HG02981 (cell line): ENCODE measurements at regions not wholly inside any gene's neighbourhood (a gene's known extent, or its start where the extent isn't known, plus 50 kb on each side); places are given as distances from the start of the nearest gene placed in this dataset.
A peak's percentile ranks its signal among the peaks of the same experiment; 100 is the strongest.

Experiments
- ATAC-seq: cut with Tn5 transposase; IDR thresholded peaks from one replicate; pipeline ENCODE4 v1.9.1; 2021; ENCODE audit warnings: mild to moderate bottlenecking, moderate library complexity; ENCODE audit not compliant: unreplicated experiment

DNA sequence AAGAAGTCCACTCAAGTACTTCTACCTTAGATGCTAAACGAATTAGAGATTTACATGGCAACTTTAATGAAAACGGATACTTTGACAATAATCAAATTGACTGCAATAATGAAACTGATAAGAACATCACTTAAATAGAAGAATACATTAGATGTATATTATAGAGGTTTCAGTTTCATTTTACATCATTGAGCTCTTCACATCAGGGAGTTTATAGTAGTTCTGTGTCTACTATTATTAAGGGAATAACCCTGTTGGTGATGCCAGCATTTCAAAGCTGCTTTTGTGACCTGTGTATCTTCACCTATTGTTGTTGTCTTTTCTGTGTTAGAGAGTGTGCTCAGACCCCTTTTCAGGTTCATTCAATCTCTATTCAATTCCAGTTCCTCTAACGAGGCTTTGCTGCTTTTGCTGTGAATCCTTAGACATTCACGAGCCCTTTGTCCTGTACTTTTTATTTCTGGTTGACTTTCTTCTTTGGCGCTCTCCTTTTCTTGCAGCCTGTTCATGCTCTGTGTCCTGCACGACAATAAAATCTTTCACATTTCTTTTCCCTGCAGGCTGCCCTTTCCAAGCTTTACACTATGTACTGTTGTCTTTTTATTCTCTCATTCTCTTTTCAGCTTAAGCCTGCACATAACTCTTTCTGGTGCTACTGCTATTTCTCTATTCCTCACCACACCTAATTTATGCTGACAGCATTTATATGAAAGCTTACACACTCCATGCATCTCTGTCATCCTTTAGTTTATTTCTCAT is 232.1 kb downstream of the CPE start:
- ATAC-seq = peak; percentile 35

- ATAC-seq = peak; percentile 94
These were observed 234.1 kb downstream of the CPE start for GRCh38 chr4:165612936-165613335.

DNA sequence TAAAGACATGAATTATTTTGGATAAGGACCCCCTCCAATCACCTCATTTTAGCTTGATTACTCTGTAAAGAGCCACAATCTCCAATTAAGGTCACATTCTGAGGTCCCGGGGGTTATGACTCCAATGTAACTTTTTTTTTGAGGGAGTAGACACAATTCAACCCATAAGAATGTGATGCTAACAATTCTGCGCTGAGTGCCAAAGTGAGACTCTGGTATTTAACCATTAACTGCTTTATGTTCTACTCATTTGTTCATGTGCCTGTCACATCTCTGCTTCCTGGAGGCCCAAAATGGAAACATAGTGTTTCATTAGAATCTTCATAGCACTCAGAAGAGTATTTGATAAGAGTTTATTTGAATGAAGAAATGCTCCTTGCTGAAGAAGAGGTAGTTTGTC is 234.8 kb downstream of the CPE start:
- no peak for ATAC-seq

- ATAC-seq = no peak
These were observed 242.1 kb downstream of the CPE start for GRCh38 chr4:165620913-165621312.

GRCh38 chr4:165621983-165622382 is 243.2 kb downstream of the CPE start:
- ATAC-seq = no peak

DNA sequence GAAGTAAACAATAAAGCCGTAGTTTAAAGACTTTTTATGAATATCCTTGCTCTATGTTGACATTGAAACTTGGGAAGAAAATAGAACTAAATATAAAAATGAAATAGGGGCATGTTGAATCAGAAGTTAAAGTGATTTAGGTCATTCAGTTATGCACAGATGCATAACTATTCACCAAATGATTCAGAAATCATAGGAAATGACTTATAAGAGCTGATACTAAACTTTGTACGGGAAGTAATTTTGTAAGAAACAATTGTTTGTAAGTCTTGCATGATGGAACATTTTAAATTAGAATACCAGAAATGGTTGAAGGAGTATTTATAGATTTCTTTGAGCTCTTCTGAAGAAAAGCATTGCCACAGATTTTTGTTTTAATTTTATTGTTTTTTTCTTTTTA is 246.5 kb downstream of the CPE start:
- no peak for ATAC-seq

DNA sequence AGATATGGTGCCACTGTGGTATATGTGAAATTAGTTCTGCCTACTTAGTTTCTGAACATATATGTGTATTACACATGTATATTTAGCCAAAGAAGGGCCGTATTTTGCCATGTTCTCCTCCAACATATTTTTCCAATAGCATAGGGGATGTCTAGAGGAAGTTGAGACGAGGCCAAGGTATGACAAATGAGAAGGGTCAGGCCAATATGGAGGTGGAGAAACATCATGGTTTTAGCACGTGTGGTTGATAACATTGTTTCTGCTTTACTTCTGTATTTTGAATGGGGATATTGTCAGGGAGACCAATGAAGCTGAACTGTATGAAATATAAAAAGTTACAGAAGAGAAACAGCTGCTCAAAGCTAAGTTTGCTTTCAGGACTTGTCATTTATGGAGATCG is 246.7 kb upstream of the TLL1 start:
- no peak for ATAC-seq

GRCh38 chr4:165627128-165627527 is 245.9 kb upstream of the TLL1 start:
- no peak for ATAC-seq

DNA sequence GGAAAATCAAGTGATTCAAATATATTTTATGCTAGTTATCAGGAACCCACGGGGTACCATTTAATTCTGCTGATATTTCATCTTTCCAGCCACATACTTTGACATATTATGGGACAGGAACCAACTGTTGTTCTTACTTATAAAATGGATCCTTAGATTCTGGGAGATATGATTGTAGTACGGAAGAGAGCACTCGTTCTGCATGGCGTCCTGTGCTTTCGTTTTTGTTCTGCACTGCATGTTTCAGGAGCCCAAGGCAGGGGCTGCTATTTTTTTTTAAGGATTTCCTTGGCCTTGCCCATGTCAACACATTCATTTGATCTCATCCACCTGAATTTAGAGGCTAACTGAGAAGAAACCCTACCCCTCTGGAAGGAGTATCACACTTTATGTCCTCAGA is 245.5 kb upstream of the TLL1 start:
- no peak for ATAC-seq

DNA sequence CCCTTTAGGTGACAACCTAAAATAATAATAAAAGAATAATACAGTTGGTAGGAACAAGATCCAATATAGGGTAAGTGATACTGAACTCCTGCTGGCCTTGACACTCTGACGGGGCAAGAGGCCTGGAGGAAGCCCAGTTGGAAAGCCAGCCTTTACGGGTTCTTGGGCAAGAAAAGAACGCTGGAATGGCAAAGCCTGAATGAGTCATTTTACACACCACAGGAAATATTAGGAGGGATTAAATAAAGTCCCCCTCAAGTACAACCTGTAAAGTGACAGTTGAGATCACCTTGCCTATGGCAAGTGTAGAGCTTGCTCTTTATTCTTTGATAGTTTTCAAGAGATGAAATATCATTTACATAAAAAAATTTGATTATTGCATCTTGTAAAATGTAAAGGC is 244.5 kb upstream of the TLL1 start:
- ATAC-seq = no peak

DNA sequence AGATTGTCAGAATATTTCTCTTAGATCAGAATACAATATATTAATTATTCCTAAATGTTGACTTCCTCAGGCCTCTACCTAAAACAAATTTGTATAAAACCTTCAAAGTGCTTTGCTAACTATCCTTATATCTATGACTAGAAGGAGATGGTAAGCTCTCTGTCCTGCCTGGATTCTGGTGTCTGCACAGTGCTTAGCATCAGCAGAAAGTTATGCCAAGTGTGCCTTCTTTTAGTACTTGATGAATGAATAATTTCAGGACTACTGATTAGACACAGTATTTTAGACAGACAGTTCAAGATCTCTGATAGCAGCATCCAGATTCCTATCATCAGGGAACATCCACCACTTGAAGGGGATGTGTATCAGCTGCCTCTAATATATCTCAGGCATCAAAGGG is 242.4 kb upstream of the TLL1 start:
- ATAC-seq = no peak

DNA sequence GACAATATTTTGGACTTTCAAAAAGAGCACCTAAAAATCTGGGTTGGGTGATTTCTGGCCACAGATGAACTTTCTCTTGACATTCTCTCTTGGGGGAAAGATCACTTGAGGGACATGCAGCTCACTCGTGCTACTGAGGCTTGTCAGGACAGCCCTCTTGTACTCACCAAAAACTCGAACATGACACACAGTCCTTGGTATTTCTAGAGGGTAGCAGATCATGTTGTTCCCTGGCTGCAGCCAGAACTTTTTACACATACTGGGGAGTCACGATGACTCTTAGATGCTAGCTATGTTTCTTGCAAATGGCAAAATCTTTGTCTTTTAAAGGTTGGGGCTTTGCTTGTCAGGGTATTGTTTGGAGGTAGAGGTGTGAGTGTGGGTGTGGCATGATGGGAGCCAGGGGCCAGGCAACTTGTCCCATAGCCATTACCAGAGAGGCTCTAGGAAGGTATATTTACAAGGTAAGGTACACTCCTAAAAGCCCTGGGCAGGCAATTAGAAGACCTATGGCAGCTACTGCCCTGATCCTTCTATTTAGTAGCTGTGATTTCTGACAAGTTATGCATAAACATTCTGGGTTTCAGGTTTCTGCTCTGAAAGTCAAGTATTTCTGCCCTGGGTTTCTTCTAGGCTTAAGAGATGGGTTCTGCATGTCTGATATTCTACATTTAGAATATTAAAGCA is 241.7 kb upstream of the TLL1 start:
- no peak for ATAC-seq

GRCh38 chr4:165631912-165632311 is 241.1 kb upstream of the TLL1 start:
- no peak for ATAC-seq

DNA sequence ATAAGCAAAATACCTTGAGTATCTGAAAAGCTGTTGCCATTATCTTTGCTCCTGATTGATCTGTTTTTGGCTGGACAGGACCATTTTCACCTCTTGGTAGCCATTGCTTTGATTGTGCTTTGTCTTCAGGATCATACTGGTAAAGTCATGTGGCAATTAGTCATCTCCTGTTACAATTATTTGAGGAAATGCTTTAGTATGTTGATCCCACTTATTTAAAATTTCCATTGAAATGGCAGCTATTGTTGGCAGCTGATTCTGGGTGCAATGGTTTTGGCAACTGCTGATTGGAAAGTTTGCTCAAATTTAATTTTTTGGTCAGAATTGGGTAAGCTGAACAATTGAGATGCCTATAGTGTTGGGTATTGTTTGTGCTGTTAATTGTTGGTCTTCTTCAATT is 238.3 kb upstream of the TLL1 start:
- ATAC-seq = no peak

DNA sequence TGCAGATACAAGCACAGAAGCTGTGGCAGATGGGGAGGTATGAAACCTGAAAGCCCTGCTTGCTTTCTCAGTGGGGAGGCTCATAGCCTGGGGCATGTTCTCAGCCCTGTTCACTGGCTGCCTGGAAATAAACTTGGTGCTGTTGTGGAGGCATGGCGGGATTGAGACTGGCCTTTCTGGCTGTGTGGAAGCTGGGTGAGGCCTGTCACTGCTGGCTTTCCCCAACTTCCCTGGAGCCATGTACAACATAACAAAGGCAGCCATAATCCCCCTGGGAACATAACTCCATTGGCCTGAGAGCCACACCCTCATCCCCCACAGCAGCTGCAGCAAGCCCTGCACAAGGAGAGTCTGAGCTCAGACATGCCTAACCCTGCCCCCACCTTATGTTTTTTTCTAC is 237.7 kb upstream of the TLL1 start:
- no peak for ATAC-seq

- ATAC-seq = no peak
These were observed 237.1 kb upstream of the TLL1 start for GRCh38 chr4:165635951-165636350.

DNA sequence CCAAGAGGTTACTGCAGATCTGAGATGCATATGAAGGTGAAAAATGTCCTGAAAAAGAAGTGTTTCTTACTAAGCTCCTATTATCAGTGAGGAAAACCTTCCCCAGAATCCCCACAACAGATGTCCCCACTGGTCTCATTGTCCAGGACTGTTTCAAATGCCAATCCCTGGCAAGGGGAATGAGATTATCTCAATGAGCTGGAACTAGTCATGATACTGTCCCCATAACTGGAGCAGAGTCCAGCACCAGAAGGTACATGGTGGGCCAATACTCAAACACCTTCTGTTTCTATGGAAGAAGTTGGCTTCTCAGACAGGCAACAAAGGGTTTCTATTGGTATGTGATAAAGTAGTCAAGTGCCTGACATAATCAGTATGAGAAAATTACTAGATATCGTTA is 221.1 kb upstream of the TLL1 start:
- ATAC-seq = no peak

GRCh38 chr4:165654556-165654955 is 218.5 kb upstream of the TLL1 start:
- no peak for ATAC-seq

DNA sequence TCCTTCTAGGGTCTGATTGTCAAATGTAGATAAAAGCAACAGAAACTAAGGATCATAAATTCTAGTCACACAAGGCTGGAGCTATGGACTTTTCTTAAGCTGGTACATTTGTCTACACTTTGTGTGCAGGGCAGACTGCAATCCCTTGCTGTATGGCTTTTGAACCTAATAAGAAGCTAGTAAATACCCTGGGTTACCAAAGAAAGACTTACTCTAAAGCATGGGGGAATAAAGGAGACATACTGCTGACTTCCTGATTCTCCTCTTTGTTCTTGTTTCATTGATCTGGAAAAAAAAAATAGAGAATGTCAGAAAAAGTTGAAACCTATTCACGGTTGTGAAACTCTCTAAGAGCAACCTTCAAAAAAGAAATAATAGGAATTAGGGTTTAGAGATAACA is 216.6 kb upstream of the TLL1 start:
- no peak for ATAC-seq

DNA sequence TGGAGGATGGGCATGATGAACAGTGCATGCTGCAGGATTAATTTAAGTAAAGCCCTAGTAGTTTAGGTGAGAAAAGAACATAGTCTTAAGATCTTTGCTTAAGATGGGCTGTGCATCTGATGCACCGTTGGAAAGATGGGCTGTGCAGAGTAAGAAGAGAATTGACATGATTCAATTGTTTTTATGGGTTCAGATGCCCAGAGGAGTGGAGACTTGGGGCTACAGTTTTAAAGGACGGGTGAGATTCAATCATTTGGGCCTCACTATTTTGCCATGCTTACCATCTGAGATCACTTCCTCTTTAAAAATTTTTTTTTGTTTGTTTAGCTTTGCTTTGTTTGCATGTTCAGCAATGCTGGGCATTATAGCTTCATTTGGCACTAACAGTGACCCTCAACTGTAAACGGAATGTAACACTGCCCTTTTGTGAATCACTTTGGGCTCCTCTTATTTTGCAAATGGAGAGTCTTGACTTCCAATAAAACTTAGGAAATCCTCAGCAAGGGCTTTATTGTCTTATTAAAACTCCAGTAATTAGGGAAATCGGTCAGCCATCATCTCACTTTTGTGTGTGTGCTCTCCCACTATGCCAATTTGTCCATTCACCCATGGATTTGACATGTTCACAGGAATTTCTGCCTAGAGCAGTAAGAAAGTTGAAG is 216.1 kb upstream of the TLL1 start:
- no peak for ATAC-seq

GRCh38 chr4:165662341-165662740 is 210.7 kb upstream of the TLL1 start:
- ATAC-seq = no peak

GRCh38 chr4:165663411-165663810 is 209.6 kb upstream of the TLL1 start:
- no peak for ATAC-seq
